ENCODE measurements at regions not wholly inside any gene's neighbourhood (a gene's known extent, or its start where the extent isn't known, plus 50 kb on each side); places are given as distances from the start of the nearest gene placed in this dataset.

DNA sequence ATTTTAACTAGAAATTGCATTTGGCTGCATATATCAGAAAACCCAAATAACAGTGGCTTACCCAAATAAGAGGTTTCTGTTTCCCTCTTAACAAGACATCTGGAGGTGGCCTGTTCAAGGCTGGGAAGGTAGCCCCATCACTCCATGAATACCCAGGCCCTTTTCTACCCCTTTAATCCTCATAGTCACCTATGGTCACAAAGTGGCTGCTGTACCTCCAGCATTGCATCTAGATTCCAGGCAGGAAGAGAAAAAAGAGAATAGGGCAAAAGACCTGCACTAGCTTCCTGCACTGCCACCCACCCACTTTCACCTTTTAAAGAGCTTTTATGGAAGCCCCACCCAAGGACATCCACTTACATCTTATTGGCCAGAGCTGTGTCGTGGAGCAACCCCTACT, 124.0 kb upstream of the NCOR2 start:
- peaks cover 19% of the 10 kb centered on the region for H3K4me1 Mint-ChIP-seq (ENCODE audit: insufficient read depth, unreplicated experiment)
- H3K27ac Mint-ChIP-seq (ENCODE audit: low read depth, unreplicated experiment) = no peak overlapping the region
- no peak for DNase-seq (ENCODE audit: unreplicated experiment)
- no peaks in the 10 kb centered on the region for H3K27me3 Mint-ChIP-seq (ENCODE audit: insufficient read depth, unreplicated experiment)
- POLR2A ChIA-PET = interaction anchor here (0.6 to 0.7 kb wide), 2 partner anchors 112 to 223 kb away, joined by 3 read pairs; partner anchors contain the start of gene UBC
- TF ChIP-seq, protein P1, sequence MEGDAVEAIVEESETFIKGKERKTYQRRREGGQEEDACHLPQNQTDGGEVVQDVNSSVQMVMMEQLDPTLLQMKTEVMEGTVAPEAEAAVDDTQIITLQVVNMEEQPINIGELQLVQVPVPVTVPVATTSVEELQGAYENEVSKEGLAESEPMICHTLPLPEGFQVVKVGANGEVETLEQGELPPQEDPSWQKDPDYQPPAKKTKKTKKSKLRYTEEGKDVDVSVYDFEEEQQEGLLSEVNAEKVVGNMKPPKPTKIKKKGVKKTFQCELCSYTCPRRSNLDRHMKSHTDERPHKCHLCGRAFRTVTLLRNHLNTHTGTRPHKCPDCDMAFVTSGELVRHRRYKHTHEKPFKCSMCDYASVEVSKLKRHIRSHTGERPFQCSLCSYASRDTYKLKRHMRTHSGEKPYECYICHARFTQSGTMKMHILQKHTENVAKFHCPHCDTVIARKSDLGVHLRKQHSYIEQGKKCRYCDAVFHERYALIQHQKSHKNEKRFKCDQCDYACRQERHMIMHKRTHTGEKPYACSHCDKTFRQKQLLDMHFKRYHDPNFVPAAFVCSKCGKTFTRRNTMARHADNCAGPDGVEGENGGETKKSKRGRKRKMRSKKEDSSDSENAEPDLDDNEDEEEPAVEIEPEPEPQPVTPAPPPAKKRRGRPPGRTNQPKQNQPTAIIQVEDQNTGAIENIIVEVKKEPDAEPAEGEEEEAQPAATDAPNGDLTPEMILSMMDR (IDR thresholded peaks at IDR 0.05; ENCODE audit: unreplicated experiment) = no peak
- CTCF ChIA-PET = interaction anchor here (0.6 kb wide), 1 partner anchor 1306 kb away, joined by 8 read pairs; no protein-coding TSS in a partner anchor
- no peaks in the 10 kb centered on the region for H3K9me3 Mint-ChIP-seq (ENCODE audit: unreplicated experiment)
- H3K36me3 Mint-ChIP-seq (ENCODE audit: insufficient read depth, unreplicated experiment) = no peaks in the 10 kb centered on the region
- no TSS peak for BruUV-seq (replicated peaks)
- no peak overlapping the region for H3K4me3 Mint-ChIP-seq (ENCODE audit: unreplicated experiment)
- intact Hi-C loops (cut with micrococcal nuclease) = no loop called here

DNA sequence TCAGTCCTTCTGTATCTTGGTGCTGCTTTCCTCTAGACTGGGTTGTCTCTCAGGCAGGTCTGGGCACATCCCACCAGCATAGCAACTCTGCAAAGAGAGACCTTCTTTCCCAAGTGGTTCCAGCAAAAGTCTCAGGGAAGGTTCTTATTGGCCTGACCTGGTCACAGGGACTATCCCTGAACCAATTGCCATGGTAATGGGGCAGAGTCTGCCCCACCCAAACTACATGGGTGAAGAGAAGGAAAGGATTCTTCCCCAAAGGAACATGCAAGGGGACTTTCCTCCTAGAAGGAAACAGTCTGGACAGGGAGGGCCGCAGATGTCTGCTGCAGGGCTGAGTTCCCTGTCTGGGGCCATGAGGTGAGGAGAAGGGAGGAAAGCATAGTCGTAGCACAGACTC, 122.2 kb upstream of the NCOR2 start:
- no peaks in the 10 kb centered on the region for H3K36me3 Mint-ChIP-seq (ENCODE audit: insufficient read depth, unreplicated experiment)
- no peak for DNase-seq (ENCODE audit: unreplicated experiment)
- no peaks in the 10 kb centered on the region for H3K9me3 Mint-ChIP-seq (ENCODE audit: unreplicated experiment)
- TF ChIP-seq, protein P1 (IDR thresholded peaks at IDR 0.05; ENCODE audit: unreplicated experiment) = no peak
- H3K4me3 Mint-ChIP-seq (ENCODE audit: unreplicated experiment) = no peak overlapping the region
- intact Hi-C loops (cut with micrococcal nuclease) = loop anchor here (10.0 kb wide), 1 partner anchor 305 kb away; no protein-coding TSS in a partner anchor
- ChIA-PET CTCF (no interaction called here), POLR2A (no interaction called here)
- peaks cover 29% of the 10 kb centered on the region for H3K4me1 Mint-ChIP-seq (ENCODE audit: insufficient read depth, unreplicated experiment)
- BruUV-seq (replicated peaks) = no TSS peak
- H3K27me3 Mint-ChIP-seq (ENCODE audit: insufficient read depth, unreplicated experiment) = no peaks in the 10 kb centered on the region
- H3K27ac Mint-ChIP-seq (ENCODE audit: low read depth, unreplicated experiment) = no peak overlapping the region

DNA sequence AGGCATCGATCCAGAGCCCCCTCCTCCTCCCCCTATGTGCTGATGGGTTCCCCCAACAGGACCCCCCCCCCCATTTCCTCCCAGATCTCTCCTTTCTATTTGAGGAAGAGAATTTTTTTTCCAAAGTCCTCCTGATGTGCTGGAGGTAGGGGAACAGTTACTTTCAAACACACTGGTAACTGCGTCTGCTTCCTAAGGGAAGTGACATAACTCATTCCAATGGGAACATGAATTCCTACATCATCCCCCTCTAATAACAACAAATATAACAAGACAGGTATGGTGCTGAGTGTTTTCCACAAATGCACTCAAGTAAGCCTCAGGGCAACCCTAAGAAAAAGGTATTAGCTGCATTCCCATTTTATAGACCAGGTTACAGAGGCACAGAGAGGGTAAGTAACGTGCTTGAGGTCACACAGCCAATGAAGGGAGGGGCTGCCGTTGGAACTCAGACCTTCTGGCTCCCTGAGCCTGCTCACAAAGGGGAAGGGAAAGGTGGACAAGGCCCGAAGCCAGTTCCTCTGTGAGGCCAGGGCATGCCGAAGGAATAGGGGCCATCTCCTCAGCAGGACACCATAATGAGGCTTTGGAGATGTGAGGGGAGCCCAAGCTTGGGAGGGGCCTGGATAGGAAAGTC, 121.1 kb upstream of the NCOR2 start:
- TF ChIP-seq, protein P1 (IDR thresholded peaks at IDR 0.05; ENCODE audit: unreplicated experiment) = no peak
- no peak overlapping the region for H3K27ac Mint-ChIP-seq (ENCODE audit: low read depth, unreplicated experiment)
- no peak overlapping the region for H3K4me3 Mint-ChIP-seq (ENCODE audit: unreplicated experiment)
- H3K36me3 Mint-ChIP-seq (ENCODE audit: insufficient read depth, unreplicated experiment) = no peaks in the 10 kb centered on the region
- BruUV-seq (replicated peaks) = no TSS peak
- peaks cover 28% of the 10 kb centered on the region for H3K4me1 Mint-ChIP-seq (ENCODE audit: insufficient read depth, unreplicated experiment)
- ChIA-PET POLR2A (interaction anchor here (0.6 kb wide), 1 partner anchor 1438 kb away, joined by 3 read pairs; no protein-coding TSS in a partner anchor), CTCF (no interaction called here)
- no peaks in the 10 kb centered on the region for H3K27me3 Mint-ChIP-seq (ENCODE audit: insufficient read depth, unreplicated experiment)
- DNase-seq (ENCODE audit: unreplicated experiment) = no peak
- intact Hi-C loops (cut with micrococcal nuclease) = loop anchor here (10.0 kb wide), 1 partner anchor 304 kb away; no protein-coding TSS in a partner anchor
- no peaks in the 10 kb centered on the region for H3K9me3 Mint-ChIP-seq (ENCODE audit: unreplicated experiment)

DNA sequence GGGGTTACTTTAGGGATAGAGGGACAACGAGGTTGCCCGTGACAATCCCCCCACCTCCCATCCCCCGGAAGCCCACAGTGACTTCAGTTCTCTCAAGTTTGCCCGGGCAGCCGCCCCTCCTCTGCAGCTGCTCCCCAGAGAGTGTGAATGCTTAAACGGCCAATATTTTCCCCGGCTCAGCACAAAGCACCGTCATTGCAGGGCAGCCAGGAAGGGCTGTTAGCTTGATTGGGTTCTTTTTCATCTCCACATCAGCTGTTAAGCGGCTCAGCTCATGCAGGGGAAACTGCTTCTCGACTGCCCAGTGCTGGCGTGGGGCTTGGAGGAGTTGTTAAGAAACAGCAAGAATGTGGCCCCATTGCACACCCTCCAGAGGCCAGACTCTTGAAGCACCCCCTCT, 120.5 kb upstream of the NCOR2 start:
- H3K27me3 Mint-ChIP-seq (ENCODE audit: insufficient read depth, unreplicated experiment) = no peaks in the 10 kb centered on the region
- peaks cover 32% of the 10 kb centered on the region for H3K4me1 Mint-ChIP-seq (ENCODE audit: insufficient read depth, unreplicated experiment)
- no peak overlapping the region for H3K4me3 Mint-ChIP-seq (ENCODE audit: unreplicated experiment)
- BruUV-seq (replicated peaks) = no TSS peak
- H3K36me3 Mint-ChIP-seq (ENCODE audit: insufficient read depth, unreplicated experiment) = no peaks in the 10 kb centered on the region
- no peaks in the 10 kb centered on the region for H3K9me3 Mint-ChIP-seq (ENCODE audit: unreplicated experiment)
- no peak overlapping the region for H3K27ac Mint-ChIP-seq (ENCODE audit: low read depth, unreplicated experiment)
- CTCF ChIA-PET = no interaction called here
- intact Hi-C loops (cut with micrococcal nuclease) = loop anchor here (10.0 kb wide), 1 partner anchor 303 kb away; no protein-coding TSS in a partner anchor
- POLR2A ChIA-PET = no interaction called here
- DNase-seq (ENCODE audit: unreplicated experiment) = no peak
- TF ChIP-seq, protein P1 (IDR thresholded peaks at IDR 0.05; ENCODE audit: unreplicated experiment) = no peak

All from MCF 10A (cell line).